ENCODE measurements at regions not wholly inside any gene's neighbourhood (a gene's known extent, or its start where the extent isn't known, plus 50 kb on each side); places are given as distances from the start of the nearest gene placed in this dataset.
A peak's percentile ranks its signal among the peaks of the same experiment; 100 is the strongest.

DNA sequence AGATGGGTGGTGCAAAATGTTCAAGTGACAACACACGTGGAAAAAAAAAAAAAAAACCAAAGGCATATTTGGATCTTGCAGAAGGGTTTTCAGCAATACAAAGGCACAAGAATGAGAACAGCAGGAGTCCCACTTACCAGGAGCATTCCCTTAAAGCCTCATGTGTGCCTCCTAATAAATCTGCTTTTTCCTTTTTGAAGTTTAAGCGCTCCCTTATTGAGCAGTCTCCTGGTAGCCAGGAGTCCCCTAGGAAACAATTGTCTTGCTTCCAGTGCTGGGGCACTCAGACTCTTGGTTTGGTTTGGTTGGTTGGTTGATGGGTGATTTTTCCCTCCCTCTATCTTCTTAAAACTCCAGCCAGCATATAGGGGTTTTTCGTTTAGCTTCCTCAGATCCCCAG lies 321.8 kb upstream of the NFE2L3 start:
- no peak for DNase-seq

DNA sequence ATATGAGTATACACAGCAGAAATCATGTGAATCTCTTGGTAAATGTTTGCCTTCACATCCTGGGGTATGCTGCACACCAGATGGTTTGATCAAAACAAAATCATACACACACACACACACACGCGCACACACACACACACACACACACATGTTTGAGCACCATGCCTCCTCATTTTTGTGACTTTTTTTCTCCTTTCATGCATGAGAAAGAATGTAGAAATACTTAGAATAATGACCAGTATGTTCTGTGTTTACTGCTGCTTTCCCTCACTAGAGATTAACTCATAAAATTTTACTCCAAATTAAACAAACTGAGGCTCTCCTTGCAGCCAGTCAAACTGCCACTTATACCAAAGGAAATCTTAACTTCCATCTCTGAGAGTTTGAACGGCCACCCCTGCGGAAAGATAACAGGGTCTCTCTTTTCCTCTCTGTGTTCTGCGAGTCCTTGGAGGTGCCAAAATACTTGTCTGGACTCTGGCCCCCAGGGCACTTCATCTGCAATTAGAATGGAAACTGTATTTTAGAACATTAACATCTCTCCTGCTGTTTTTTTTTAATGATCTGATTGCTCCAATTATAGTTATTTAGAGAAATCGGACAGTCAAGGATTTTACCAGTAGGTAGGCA lies 320.8 kb upstream of the NFE2L3 start:
- no peak for DNase-seq

DNA sequence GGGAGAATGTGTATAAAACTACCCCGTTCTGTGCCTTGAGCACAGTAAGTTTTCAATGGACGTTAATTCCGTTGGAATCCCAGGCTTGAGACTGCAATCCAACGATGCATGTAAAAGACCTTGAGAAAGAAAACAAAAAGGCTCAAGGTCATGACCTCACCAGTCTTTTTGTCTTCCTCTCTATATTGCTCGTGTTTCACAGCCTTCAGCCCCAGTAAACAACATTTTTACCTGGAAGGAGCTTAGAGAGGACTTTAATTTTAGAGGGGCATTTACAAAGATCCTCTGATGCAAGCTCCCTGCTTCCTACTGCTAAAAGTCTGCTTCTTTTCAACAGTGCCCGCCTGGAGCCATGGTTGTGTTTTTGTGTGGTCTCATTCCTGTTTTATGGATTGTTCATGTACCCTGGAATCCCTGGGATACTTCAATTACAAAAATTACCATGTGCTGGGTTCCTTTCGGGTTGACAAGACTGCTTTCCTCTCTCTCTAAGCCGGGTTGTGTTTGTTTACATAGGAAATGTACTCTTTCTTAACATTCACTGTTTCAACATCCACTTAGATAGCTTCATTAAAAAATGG lies 320.1 kb upstream of the NFE2L3 start:
- DNase-seq: no peak

DNA sequence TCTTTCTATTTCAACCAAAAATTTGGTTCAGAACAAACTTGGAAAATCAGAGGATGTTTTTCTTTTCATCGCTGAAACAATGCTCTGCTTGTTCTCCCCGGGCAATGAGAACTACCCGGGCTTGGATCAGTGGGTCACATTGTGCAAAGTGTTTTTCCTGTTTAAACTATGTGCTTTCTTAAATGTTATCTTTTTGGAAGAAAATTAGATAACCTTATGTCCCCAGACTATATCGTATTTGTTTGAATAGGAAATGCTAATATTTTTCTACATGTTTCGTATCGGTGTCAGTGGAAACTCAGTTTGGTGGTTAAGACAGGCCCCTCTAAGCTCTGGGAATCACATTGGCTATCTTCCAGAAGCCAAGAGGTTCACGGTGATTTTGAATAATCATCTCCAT lies 319.5 kb upstream of the NFE2L3 start:
- DNase-seq: no peak

DNA sequence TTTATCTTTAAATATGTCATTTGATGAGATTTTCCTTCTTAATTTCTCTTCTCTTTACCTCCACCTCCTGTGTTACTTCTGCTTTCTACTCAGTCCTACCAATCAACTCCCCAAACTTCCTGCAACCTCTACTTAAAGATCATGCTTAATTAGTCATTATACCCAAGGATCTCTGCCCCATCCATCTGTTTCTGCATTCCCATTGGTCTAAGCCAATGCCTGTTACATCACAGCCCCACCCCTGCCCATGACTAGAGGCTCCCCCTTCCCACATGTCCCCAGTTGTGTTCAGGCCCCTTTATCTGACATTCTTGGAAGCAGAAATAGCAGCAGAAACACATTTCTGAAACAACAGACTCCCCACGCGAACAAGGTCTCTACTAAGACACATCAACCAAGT lies 319.1 kb upstream of the NFE2L3 start:
- no peak for DNase-seq

DNA sequence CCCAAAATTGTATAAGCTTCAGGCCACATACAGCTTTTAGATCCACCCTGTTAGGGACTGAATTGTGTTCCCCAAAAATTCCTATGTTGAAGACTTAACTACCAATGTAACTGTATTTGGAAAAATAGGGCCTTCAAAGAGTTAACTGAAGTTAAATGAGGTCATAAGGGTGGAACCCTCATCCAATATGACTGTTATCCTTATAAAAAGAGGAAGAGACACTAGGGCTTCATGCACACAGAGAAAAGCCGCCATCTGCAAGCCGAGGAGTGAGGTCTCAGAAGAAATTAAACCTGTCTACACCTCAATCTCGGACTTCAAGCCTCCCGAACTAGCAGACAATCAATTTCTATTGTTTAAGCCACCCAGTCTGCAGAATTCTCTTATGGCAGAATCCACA lies 317.9 kb upstream of the NFE2L3 start:
- no peak for DNase-seq

DNA sequence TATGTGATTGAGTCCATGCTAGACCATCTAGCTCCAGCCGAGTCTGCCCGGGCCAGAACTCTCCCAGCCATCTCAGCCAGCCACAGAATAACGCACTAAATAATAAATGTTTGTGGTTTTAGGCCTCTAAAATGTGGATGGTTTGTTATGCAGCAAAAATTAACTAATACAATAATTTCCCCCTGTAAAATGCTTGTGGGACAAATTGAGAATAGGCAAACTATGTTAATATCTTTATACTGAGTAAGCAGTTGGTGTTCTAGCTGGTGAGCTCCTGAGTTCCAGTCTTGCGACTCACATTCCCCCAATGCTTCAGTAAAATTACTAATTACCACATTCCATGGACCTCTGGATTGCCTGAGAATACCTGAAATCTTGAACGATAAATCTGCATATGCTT lies 316.8 kb upstream of the NFE2L3 start:
- DNase-seq: no peak

DNA sequence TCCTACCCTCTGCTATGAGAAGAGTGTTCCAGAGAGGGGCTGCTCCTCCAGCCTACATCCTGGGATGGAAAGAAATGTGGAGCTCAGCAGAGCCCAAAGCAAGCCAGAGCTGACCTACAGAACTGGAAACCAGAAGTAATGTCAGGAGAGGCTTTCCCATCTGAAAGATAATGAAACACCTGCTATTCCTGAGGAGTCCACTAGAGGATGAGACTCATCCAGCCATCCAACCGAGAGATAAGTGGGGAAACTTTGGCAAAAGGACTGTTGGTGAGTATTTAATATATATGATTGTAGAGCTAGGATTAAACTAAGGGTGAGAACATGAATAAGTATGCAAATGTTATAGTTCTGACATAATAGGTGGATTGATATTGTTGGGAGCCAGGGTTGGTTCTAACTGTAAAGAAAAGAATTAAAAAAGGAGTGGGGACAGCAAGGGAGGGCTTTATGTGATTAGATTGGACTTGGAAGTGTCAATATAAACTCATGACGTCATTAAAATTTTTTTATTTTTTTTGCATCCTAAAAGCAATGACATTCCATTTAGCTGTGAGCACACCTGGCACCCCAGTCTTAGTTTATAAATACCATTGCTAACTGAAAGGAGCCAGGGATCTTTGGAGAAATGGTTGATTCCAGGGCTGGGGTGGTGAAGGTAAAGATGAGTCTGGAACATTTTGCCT lies 312.8 kb upstream of the NFE2L3 start:
- no peak for DNase-seq

DNA sequence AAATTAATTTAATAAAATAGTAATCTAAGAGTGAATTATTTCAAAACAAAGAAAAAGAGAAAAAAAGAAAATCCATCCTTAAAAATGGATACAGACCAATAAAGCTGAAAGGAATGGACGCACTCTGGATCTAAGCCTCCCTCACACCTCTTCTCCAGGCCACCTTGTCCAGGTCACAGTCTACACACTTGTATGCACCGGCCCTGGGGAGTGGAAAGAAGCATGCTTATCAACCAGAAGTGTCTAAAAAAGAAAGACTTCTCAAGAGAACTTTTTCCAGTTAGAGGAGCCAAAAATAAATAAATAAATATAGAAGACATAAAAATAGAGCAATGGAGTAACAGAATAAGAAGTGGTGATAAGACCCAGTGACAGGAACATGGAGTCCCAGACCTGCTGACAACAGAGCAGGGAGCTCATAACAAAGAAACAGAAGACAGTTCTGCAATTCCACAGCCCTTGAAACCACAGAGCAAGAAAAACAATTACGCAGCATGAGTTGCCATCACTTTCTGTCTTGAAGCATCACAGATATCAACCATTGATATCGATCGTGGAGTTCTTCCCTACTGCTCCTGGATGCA lies 311.7 kb upstream of the NFE2L3 start:
- DNase-seq: no peak

DNA sequence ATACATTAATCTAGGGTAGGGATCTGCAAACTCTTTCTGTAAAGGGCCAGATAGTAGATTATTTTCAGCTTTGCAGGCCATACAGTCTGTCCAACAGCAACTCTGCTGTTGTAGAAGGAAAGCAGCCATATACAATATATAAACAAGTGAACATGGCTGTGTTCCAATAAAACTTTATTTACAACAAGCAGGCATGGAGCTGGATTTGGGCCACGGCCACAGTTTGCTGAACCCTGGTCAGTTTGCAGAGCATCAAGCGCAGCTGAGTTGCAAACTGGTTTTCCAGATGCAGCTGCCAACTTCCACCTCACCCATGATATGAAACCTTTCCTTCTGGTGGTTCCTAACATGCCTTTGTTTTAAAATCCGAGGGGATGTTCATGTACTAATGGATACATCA lies 310.4 kb upstream of the NFE2L3 start:
- no peak for DNase-seq

DNA sequence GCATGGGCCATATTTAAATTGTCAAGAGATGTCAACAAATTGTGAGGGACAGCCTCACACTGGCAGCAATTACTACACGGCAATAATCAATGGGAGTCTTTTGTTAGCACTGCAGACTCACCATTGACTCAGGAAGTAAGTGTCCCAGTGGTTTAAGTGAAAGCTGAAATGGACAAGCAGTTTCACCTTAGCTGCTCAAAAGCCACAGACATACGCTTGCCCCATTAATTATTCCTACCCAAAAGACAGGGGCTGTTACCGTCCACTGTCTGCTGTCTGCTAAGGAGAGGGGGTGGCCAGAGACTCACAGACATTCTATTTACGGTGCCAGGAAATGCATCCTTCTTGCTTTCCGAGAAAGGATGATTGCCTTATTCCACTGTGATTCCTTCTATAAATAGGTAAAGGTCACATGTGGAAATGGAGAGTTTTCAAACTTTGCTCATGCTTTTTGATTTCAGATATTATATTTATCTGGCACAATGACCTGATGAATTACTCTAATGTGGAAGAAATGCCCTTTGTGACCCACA lies 309.7 kb upstream of the NFE2L3 start:
- DNase-seq: no peak

DNA sequence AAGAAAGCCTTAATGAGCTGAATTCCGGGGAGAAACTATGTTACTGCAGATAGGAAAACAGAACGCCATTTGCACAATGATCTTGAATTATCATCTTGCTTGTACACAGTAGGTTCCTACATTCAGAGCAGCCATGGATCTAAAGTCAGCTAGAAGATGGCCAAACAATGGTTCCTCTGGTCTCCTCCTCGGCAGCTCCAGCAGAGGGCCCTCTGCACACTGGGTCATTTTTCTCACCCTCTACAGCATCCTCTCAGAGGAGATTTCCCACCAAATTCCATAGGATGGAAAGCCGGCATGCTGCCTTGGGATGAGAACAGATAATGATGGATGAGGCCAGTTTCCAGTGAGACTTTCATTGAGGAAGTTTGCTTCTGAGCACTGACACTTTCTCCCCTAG lies 308.5 kb upstream of the NFE2L3 start:
- no peak for DNase-seq

DNA sequence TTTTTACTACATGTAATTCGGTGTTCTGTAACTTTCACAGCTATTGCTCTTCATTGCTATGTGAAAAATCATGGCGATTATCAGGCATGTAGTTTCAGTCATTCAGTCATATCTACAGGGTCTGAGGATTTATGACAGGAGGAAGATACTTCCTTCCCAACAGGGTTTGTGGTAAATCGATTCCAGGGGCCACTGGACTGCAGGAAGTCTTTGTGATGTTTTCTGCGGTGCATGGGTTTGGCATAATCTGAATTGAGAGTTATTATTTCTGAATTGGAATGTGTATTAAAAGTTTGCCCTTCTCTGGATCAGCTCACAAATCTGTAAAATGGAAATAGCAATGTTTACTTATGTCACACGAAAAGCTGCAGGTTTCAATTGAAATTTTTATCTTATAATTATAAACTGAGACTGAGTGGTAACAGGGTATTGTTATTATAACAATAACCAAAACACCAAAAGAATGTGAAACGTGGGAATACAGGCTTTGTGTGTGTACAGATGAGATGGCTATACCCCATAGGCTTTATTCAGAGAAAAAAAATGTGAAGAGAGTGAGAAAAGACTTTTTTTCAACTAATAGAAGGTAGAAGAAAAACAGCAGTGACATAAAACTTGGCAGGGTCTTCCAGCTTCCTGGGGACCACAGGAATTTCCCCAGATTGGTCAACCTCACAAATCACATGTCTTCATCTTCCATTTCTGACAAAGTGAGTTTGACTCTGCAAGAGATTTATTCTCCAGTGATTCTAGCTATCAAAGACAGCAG lies 307.7 kb upstream of the NFE2L3 start:
- DNase-seq: no peak

DNA sequence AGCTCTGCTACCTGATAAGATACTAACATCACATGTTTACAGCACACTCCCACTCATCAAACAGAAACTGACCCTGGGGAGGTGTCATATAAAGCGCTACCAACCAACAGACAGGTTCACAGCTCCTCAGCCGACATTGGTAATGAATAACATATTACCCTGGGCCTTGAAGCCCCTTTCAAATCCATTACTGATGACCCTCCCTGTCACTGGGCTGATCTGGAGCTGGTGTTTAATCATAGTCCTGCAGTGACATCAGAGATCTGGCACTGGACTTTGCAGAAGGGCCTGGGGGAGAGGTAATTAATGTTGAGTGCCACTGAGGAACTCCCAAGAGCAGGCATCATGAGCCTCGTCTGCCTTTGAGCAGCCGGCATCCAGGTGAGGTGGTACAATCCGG lies 306.5 kb upstream of the NFE2L3 start:
- DNase-seq: no peak

DNA sequence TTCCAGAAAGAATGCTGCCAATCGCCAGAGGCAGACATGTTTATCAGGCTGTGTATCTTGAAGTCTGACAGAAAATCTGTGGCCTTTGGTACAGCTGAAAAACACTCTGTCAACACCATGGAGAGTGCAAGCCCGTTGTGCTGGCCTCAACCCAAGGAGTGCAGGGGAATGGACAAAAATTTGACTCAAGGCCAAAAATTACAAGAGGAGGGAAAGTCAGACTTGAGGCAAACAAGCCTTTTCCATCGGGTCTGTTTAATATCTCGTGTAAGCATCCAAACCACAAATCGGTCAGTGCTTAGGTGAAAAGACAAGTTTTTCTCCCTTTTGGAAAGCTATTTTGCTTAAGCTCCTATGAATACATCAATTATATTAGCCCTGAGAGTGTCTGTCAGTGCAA lies 305.3 kb upstream of the NFE2L3 start:
- DNase-seq: peak; percentile 13

DNA sequence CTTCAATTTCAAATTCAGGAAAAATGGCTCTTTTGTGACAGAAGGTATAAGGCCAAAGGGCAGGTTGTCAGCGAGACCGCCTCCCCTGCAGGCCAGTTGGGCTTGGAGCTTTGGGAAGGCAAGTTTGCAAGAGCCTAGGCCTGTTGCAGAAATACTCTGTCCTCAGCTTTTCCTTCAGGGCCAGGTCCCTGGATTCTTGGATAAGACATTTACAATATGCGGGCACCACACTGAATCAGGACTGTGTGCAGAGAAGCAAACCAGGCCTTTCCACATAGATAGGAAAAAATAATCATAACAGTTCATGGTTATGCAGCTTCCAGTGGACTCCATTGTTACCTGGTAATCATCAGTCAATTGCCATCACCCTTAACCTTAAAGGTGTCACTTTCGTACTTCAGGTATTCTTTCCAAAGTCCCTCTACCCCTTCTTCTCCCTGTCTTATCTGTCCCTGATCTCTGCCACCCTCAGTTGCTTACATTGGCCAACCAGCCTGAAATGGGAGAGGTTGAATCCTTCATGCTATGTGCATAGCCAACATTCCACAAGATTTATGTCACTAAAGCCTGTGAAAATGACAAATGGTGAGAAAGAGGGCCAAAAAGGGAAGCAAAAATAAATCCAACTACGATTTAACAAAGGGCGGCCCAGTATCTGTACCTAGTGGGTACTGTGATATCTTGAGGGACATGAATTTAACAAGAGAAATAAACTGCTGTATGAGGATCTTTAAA lies 304.5 kb upstream of the NFE2L3 start:
- DNase-seq: no peak

DNA sequence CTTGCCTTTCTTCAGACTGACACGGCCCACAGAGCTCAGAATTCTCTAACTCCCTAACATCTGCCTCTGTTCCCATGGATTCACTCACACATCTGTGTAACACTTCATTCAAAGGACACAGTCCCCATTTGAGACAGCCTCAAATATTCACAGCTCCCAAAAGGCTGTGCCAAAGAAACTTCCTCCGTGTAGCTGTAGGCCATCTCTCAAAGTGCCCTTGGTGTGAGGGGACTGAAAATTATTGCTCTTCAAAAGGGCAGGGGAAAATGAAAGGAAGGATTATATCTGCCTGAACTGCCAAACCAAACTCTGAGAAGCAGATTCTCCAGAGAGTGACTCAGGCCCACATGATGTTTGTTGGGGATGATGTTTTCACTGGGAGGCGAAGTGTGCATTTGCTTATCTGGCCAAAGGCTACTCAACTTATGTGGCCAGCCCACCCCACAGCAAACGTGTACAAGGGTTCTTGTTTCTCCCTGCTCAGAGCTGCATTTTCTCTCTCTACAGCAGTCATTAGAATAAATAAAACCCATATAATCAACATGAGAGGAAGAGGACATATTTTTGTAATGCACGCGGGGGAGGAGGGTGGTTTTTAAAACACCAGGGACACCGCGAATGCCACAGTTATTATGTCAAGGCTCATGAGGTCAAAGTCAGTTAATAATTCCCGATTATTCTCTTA lies 302.4 kb upstream of the NFE2L3 start:
- no peak for DNase-seq

DNA sequence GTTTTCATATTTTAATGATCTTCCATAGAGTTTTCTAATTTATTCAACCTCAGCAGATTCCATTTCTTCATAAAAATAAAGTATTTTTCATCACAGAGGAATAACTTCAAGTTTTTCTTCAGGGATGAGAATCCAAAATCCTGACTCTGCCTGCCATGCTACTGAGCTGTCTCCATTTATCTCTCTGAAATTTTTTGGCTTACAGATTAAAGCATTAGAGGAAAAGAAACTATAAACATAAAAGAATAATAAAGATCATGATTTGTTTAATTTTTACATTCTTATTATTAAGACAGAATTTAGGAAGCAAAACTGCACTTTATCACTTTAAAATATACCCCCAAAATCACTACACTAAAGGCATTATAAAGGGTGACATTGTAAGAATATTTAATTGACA lies 301.8 kb upstream of the NFE2L3 start:
- DNase-seq: no peak

DNA sequence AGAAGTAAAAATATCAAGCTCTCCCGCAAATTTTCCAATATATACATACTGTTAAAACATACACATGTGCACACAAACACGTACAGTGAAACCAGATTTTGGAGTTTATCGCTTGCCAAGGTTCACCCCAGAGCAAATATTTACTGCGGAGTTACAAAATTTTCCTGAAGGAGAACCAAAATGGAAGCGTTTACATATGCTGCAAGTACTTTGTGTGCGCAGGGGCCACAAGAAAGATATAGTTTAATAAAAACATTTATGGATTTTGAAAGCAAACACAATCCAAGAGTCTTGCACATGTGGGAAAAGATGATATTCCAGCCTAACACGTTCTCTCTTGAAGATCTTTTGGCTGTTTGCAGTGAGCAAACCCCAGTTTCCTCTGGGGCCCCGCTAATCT lies 301.3 kb upstream of the NFE2L3 start:
- DNase-seq: no peak

DNA sequence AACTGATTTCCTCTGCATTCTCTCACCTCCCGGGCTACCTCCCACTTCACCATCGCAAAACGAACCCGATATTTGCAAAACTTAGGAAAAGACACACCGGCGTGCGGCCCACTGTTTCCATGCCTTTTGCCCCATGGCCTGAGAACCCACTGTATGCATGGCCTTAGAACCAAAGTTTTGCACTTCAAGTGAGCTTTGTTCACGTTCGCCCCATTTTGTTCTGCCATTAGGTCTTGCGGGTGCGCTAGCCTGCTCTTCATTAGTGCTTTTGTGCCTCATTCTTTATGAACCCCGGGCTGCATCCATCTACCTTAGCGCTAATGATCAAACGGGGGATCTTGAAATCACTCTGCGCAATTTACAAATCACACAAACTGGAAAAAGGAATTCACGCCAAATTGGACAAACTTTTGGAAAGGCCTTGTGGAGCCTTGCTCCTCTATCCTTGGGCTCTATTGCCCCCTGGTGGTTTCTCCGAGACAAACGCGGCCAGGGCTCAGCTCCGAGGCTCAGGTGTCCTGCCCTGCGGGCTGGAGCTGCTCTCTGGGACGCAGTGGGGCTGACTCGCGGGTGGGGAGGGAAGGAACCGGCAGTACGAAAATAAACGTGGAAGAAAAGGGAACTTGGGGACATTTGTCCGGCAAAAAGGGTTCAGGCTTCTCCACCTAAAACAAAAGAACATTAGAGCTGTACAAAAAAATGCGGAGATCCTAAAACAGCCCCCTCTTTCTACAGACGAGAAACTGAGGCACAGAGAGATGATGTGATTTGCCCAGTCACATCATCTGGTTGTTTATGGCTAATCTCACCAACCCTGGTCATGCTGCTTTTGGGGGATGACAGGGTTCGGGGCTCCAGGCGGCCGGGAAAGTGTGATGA lies 300.4 kb upstream of the NFE2L3 start:
- peak; percentile 82 for DNase-seq
